HEK293 (cell line): ENCODE measurements at regions not wholly inside any gene's neighbourhood (a gene's known extent, or its start where the extent isn't known, plus 50 kb on each side); places are given as distances from the start of the nearest gene placed in this dataset.

Experiments
- HOXC10 ChIP-seq: sonication (generic); formaldehyde crosslinking; IDR thresholded peaks from 2 replicates; pipeline ENCODE4 v1.8.1; 2023; ENCODE audit warnings: mild to moderate bottlenecking, missing genetic modification reagents
- KLF10 ChIP-seq: fragments of 450-650 bp; IDR thresholded peaks from 2 replicates; pipeline ENCODE4 v1.5.1; 2018; ENCODE audit warnings: missing biosample characterization, mild to moderate bottlenecking, missing genetic modification characterization
- PRDM1 ChIP-seq: fragments of 450-650 bp; formaldehyde crosslinking; IDR thresholded peaks from 2 replicates; pipeline ENCODE4; 2016; ENCODE audit warnings: missing biosample characterization, missing genetic modification characterization
- YY1 ChIP-seq: fragments of 450-650 bp; formaldehyde crosslinking; IDR thresholded peaks from 2 replicates; pipeline ENCODE4 v1.5.1; 2018; ENCODE audit warnings: missing biosample characterization, missing genetic modification characterization
- ZBTB20 ChIP-seq: fragments of 450-650 bp; formaldehyde crosslinking; IDR thresholded peaks from 2 replicates; pipeline ENCODE4 v1.5.1; 2016; ENCODE audit warnings: missing biosample characterization, missing genetic modification characterization
- ZNF23 ChIP-seq: fragments of 450-650 bp; formaldehyde crosslinking; IDR thresholded peaks from 2 replicates; pipeline ENCODE4 v1.5.1; 2016; ENCODE audit warnings: missing biosample characterization, missing genetic modification characterization, borderline replicate concordance
- TF ChIP-seq, protein P1 (sequence below): fragments of 450-650 bp; formaldehyde crosslinking; IDR thresholded peaks from 2 replicates; pipeline ENCODE4 v1.5.1; 2016; ENCODE audit warnings: missing biosample characterization, missing genetic modification characterization

- TF ChIP-seq PRDM1 (no peak), ZNF23 (tag by site-specific recombination) (no peak), KLF10 (tag by site-specific recombination) (no peak), YY1 (tag by site-specific recombination) (no peak), HOXC10 (CRISPR knock-in tag) (no peak), ZBTB20 (tag by site-specific recombination) (no peak)
- TF ChIP-seq, protein P1, sequence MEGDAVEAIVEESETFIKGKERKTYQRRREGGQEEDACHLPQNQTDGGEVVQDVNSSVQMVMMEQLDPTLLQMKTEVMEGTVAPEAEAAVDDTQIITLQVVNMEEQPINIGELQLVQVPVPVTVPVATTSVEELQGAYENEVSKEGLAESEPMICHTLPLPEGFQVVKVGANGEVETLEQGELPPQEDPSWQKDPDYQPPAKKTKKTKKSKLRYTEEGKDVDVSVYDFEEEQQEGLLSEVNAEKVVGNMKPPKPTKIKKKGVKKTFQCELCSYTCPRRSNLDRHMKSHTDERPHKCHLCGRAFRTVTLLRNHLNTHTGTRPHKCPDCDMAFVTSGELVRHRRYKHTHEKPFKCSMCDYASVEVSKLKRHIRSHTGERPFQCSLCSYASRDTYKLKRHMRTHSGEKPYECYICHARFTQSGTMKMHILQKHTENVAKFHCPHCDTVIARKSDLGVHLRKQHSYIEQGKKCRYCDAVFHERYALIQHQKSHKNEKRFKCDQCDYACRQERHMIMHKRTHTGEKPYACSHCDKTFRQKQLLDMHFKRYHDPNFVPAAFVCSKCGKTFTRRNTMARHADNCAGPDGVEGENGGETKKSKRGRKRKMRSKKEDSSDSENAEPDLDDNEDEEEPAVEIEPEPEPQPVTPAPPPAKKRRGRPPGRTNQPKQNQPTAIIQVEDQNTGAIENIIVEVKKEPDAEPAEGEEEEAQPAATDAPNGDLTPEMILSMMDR (tag by site-specific recombination), result no peak
Measured at GRCh38 chr3:34200576-34200975, 402.1 kb downstream of the PDCD6IP start.
